Adrenal gland (tissue), 9 donors: ENCODE measurements at regions not wholly inside any gene's neighbourhood (a gene's known extent, or its start where the extent isn't known, plus 50 kb on each side); places are given as distances from the start of the nearest gene placed in this dataset.

ENCODE experiments used
- DNase-seq, 7 donors: peaks; one replicate each; pipeline ENCODE4 v3.0.0-alpha.2; 2019 to 2020
- H3K27ac ChIP-seq, 5 donors: fragments of 200-600 bp; sonication (generic) in 4 of 5; 1 replicate in 3 of 5; 2 replicates in 2 of 5; pipeline versions ENCODE4 v1.5.1 to v1.8.0; 2016 to 2020; ENCODE audit warnings: mild to moderate bottlenecking in 1 of 5
- H3K27me3 ChIP-seq: fragments of 200-600 bp; 2 replicates; pipeline ENCODE4 v1.8.0; 2021
- H3K36me3 ChIP-seq, 2 donors: fragments of 200-600 bp; replicated peaks in 1 of 2; 1 replicate in 1 of 2; 2 replicates in 1 of 2; pipeline versions ENCODE4 v1.5.1 to v1.8.0; 2018 to 2022
- H3K4me1 ChIP-seq, 2 donors: fragments of 200-600 bp; replicated peaks in 1 of 2; 1 replicate in 1 of 2; 2 replicates in 1 of 2; pipeline versions ENCODE4 v1.5.1 to v1.8.0; 2018 to 2021
- H3K4me3 ChIP-seq, 4 donors: fragments of 200-600 bp; sonication (generic) in 3 of 4; one replicate each; pipeline ENCODE4 v1.5.1; 2016 to 2018
- H3K9me3 ChIP-seq, 3 donors: fragments of 200-600 bp; sonication (generic) in 1 of 3; replicated peaks in 1 of 3; 1 replicate in 2 of 3; 2 replicates in 1 of 3; pipeline versions ENCODE4 v1.5.1 to v1.8.0; 2016 to 2021
- POLR2A ChIP-seq, 2 donors: fragments of 450-650 bp; IDR thresholded peaks; one replicate each; pipeline ENCODE4 v1.6.1; 2017; ENCODE audit warnings: antibody characterized with exemption in 2 of 2, mild to moderate bottlenecking in 2 of 2, moderate library complexity in 1 of 2
- WGBS, 4 donors: extraction: QIAGEN DNeasy Blood & Tissue Kit in 2 of 4; methylation state at CpG; one replicate each; pipeline versions ENCODE4 v1.1.5 to v1.1.7; 2013 to 2017; 5-methylcytosine and 5-hydroxymethylcytosine counted together
- intact Hi-C, 2 donors: fragments of 100-400 bp; cut with DNase I; formaldehyde crosslinking; loops; one replicate each; pipeline versions ENCODE4 v1.14.1 to v1.15.0; 2022 to 2023
- TF ChIP-seq, protein P1 (sequence below), 6 experiments: fragments of 450-650 bp in 4 of 6; fragments of 200-600 bp in 2 of 6; sonication (generic) in 1 of 6; IDR thresholded peaks; 1 replicate in 5 of 6; 2 replicates in 1 of 6; pipeline versions ENCODE4 v1.5.1 to v1.8.0; 2016 to 2021; ENCODE audit warnings: antibody characterized with exemption in 6 of 6, mild to moderate bottlenecking in 2 of 6, moderate library complexity in 1 of 6
- donor health status: healthy with polysubstance abuse.
- donor health status: Bipolar disorder and iron deficiency.
- donor health status: DM: yes; HTN: yes; CAD: no.
- donor health status: DM: no; HTN: no; CAD: no.
- donor health status: DM: no; HTN: no; CAD: no.

DNA sequence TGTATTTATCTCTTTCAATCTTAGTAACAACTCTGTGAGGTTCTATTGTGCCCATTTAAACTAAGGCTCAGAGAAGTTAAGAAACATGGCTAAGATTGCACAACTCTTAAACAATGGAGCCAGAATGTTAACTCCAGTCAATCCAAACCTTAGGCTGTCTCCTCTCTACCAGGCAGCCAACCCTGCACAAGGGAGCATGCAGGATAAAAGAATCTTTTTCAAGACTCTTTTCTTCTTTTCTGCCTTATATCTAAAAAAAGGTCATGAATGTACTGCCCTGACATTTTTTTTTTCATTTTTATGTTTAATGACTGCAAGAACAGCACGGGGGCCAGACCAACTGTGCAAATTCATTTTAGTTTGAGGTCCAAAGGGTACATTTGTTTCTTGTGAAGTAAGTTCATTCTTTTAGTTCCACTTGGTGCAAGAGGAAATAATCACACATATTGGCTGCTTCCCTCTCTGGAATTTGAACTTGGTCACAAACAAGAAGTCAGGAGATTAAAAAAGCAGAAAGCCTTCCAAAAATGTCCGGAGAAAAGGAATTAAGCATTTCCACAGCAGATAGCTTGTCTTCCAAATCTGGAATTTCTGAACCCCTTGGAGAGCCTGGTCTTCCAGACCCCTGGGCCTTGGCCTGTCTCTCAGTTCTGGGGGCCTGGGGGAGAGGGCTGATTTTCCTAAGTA lies 96.0 kb upstream of the RIOK3 start:
- Histone ChIP-seq H3K27me3 (no peaks in the 10 kb centered on the region), H3K4me1 (peaks cover 5 to 17% of the 10 kb centered on the region in 2 donors), H3K9me3 (no peaks in the 10 kb centered on the region), H3K4me3 (no peak overlapping the region), H3K36me3 (no peaks in the 10 kb centered on the region), H3K27ac (peak overlapping the region in 4 of 5 donors; percentile 7 to 79 (median 42))
- TF ChIP-seq POLR2A (IDR thresholded peaks at IDR 0.05), result no peak
- TF ChIP-seq, protein P1, sequence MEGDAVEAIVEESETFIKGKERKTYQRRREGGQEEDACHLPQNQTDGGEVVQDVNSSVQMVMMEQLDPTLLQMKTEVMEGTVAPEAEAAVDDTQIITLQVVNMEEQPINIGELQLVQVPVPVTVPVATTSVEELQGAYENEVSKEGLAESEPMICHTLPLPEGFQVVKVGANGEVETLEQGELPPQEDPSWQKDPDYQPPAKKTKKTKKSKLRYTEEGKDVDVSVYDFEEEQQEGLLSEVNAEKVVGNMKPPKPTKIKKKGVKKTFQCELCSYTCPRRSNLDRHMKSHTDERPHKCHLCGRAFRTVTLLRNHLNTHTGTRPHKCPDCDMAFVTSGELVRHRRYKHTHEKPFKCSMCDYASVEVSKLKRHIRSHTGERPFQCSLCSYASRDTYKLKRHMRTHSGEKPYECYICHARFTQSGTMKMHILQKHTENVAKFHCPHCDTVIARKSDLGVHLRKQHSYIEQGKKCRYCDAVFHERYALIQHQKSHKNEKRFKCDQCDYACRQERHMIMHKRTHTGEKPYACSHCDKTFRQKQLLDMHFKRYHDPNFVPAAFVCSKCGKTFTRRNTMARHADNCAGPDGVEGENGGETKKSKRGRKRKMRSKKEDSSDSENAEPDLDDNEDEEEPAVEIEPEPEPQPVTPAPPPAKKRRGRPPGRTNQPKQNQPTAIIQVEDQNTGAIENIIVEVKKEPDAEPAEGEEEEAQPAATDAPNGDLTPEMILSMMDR (IDR thresholded peaks at IDR 0.05), result no peak
- DNase-seq, result no peak
- intact Hi-C loops, result no loop called here
- 49 to 63% (median 54%) methylated on average over 2 of the region's 2 CpGs for WGBS, 4 donors

- Histone ChIP-seq H3K36me3 (no peaks in the 10 kb centered on the region), H3K27ac (peak overlapping the region in 4 of 5 donors; percentile 13 to 79 (median 52)), H3K27me3 (no peaks in the 10 kb centered on the region), H3K4me1 (peaks cover 5 to 17% of the 10 kb centered on the region in 2 donors), H3K9me3 (no peaks in the 10 kb centered on the region), H3K4me3 (no peak overlapping the region)
- peak; percentile 28 to 74 (median 46) for DNase-seq
- TF ChIP-seq, protein P1 (IDR thresholded peaks at IDR 0.05), result no peak
- no peak for TF ChIP-seq POLR2A (IDR thresholded peaks at IDR 0.05)
- intact Hi-C loops, result no loop called here
- WGBS, 4 donors, result 60 to 68% (median 66%) methylated on average over 13 of the region's 13 CpGs
These were observed 95.0 kb upstream of the RIOK3 start for GRCh38 chr18:23357996-23358594.

GRCh38 chr18:23359421-23359820 lies 93.7 kb upstream of the RIOK3 start:
- intact Hi-C loops, result no loop called here
- H3K4me1 ChIP-seq, result peaks cover 5 to 17% of the 10 kb centered on the region in 2 donors
- WGBS, 4 donors, result 85 to 93% (median 89%) methylated on average over 9 of the region's 9 CpGs
- DNase-seq, result peak in 1 of 7 donors; percentile 6
- TF ChIP-seq, protein P1 (IDR thresholded peaks at IDR 0.05), result no peak
- no peak for TF ChIP-seq POLR2A (IDR thresholded peaks at IDR 0.05)
- H3K27me3 ChIP-seq, result no peaks in the 10 kb centered on the region
- H3K4me3 ChIP-seq, result no peak overlapping the region
- no peak overlapping the region for H3K27ac ChIP-seq
- no peaks in the 10 kb centered on the region for H3K36me3 ChIP-seq
- H3K9me3 ChIP-seq, result no peaks in the 10 kb centered on the region

- no peak for DNase-seq
- intact Hi-C loops, result no loop called here
- Histone ChIP-seq H3K9me3 (no peaks in the 10 kb centered on the region), H3K27me3 (no peaks in the 10 kb centered on the region), H3K4me1 (no peaks in the 10 kb centered on the region), H3K36me3 (no peaks in the 10 kb centered on the region), H3K4me3 (no peak overlapping the region), H3K27ac (no peak overlapping the region)
- 92 to 94% (median 94%) methylated on average over 6 of the region's 6 CpGs for WGBS, 4 donors
- no peak for TF ChIP-seq POLR2A (IDR thresholded peaks at IDR 0.05)
- TF ChIP-seq, protein P1 (IDR thresholded peaks at IDR 0.05), result no peak
These were observed 89.1 kb upstream of the RIOK3 start for GRCh38 chr18:23363865-23364570.
